Left lung (tissue), 4 donors: ENCODE measurements at regions not wholly inside any gene's neighbourhood (a gene's known extent, or its start where the extent isn't known, plus 50 kb on each side); places are given as distances from the start of the nearest gene placed in this dataset.

ENCODE experiments used
- ATAC-seq: fragments of 200-7000 bp; cut with Tn5 transposase; one replicate; pipeline ENCODE4 v1.9.1; 2020; ENCODE audit warnings: moderate library complexity
- DNase-seq, 4 donors: peaks; one replicate each; pipeline ENCODE4 v3.0.0-alpha.2; 2013 to 2020
- H3K27ac ChIP-seq, 2 donors: fragments of 200-600 bp; sonication (generic) in 1 of 2; one replicate each; pipeline versions ENCODE4 v1.5.0 to v1.8.0; 2020 to 2021
- H3K27me3 ChIP-seq, 2 donors: fragments of 200-600 bp; sonication (generic) in 1 of 2; one replicate each; pipeline versions ENCODE4 v1.5.0 to v1.8.0; 2020 to 2021
- H3K36me3 ChIP-seq, 2 donors: fragments of 200-600 bp; sonication (generic) in 1 of 2; one replicate each; pipeline versions ENCODE4 v1.5.0 to v1.8.0; 2020 to 2021
- H3K4me1 ChIP-seq, 2 donors: fragments of 200-600 bp; one replicate each; pipeline ENCODE4 v1.8.0; 2021
- H3K4me3 ChIP-seq, 2 donors: fragments of 200-600 bp; sonication (generic) in 1 of 2; one replicate each; pipeline versions ENCODE4 v1.5.0 to v1.8.0; 2020 to 2021; ENCODE audit warnings: mild to moderate bottlenecking in 1 of 2
- H3K9me3 ChIP-seq, 2 donors: fragments of 200-600 bp; sonication (generic) in 1 of 2; one replicate each; pipeline versions ENCODE4 v1.5.0 to v1.8.0; 2020 to 2021
- intact Hi-C, 2 donors: fragments of 100-400 bp; cut with DNase I; formaldehyde crosslinking; loops; one replicate each; pipeline versions ENCODE4 v1.11.2 to v1.14.2; 2022
- TF ChIP-seq, protein P1 (sequence below), 2 donors: fragments of 200-600 bp; sonication (generic) in 1 of 2; IDR thresholded peaks; one replicate each; pipeline versions ENCODE4 v1.5.0 to v1.8.0; 2021; ENCODE audit warnings: antibody characterized with exemption in 2 of 2
- donor health status: DM: no; HTN: yes; CAD: no.
- donor health status: DM: no; HTN: no; CAD: no.

- Histone ChIP-seq H3K4me3 (no peak overlapping the region), H3K9me3 (no peaks in the 10 kb centered on the region), H3K27ac (no peak overlapping the region), H3K4me1 (no peaks in the 10 kb centered on the region), H3K27me3 (no peaks in the 10 kb centered on the region), H3K36me3 (no peaks in the 10 kb centered on the region)
- intact Hi-C loops: no loop called here
- TF ChIP-seq, protein P1, sequence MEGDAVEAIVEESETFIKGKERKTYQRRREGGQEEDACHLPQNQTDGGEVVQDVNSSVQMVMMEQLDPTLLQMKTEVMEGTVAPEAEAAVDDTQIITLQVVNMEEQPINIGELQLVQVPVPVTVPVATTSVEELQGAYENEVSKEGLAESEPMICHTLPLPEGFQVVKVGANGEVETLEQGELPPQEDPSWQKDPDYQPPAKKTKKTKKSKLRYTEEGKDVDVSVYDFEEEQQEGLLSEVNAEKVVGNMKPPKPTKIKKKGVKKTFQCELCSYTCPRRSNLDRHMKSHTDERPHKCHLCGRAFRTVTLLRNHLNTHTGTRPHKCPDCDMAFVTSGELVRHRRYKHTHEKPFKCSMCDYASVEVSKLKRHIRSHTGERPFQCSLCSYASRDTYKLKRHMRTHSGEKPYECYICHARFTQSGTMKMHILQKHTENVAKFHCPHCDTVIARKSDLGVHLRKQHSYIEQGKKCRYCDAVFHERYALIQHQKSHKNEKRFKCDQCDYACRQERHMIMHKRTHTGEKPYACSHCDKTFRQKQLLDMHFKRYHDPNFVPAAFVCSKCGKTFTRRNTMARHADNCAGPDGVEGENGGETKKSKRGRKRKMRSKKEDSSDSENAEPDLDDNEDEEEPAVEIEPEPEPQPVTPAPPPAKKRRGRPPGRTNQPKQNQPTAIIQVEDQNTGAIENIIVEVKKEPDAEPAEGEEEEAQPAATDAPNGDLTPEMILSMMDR (IDR thresholded peaks at IDR 0.05): no peak
- DNase-seq (no peak), ATAC-seq (no peak)
Measured at GRCh38 chr13:89003656-89004055, 1332.5 kb downstream of the SLITRK5 start.

- no peaks in the 10 kb centered on the region for H3K9me3 ChIP-seq
- no peaks in the 10 kb centered on the region for H3K36me3 ChIP-seq
- H3K27me3 ChIP-seq: no peaks in the 10 kb centered on the region
- H3K27ac ChIP-seq: no peak overlapping the region
- ATAC-seq (no peak), DNase-seq (no peak)
- H3K4me1 ChIP-seq: no peaks in the 10 kb centered on the region
- intact Hi-C loops: no loop called here
- TF ChIP-seq, protein P1 (IDR thresholded peaks at IDR 0.05): no peak
- no peak overlapping the region for H3K4me3 ChIP-seq
Measured at GRCh38 chr13:89011615-89012014, 1340.4 kb downstream of the SLITRK5 start.

DNA sequence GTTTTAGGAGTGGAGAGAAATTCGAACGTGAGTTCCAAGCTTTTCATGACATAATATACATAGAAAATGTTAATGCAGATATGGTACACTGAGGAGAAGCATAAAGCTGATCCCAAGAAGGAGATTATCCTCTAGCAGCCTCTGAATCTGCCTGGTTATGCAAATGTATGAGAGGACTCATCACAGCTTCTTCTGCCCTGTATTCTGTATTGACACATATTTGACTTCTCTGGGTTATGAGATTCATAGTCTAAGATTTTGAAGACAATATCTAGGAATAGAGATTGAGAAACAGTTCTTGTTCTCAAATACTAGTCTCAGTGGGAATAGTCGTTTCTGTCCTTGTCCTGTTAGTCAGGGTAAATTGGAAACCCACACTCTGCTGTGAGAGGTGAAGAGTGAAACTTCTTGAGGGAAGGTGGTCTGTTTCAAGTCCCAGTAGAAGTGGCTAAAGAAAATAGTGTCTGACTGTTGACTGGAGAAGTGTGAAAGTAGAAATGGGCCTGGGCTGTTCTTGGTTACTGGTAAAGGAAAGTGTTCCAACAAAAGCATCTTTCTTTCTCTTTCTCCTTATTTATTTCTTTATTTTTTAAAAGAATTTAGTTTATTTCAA is 1356.6 kb downstream of the SLITRK5 start:
- TF ChIP-seq, protein P1 (IDR thresholded peaks at IDR 0.05): no peak
- intact Hi-C loops: no loop called here
- Histone ChIP-seq H3K36me3 (no peaks in the 10 kb centered on the region), H3K27me3 (no peaks in the 10 kb centered on the region), H3K9me3 (peaks cover 0 to 9% of the 10 kb centered on the region in 2 donors), H3K4me3 (no peak overlapping the region), H3K27ac (no peak overlapping the region), H3K4me1 (no peaks in the 10 kb centered on the region)
- ATAC-seq: no peak
- no peak for DNase-seq

- H3K27me3 ChIP-seq: no peaks in the 10 kb centered on the region
- H3K9me3 ChIP-seq: peaks cover 0 to 21% of the 10 kb centered on the region in 2 donors
- no peaks in the 10 kb centered on the region for H3K36me3 ChIP-seq
- TF ChIP-seq, protein P1 (IDR thresholded peaks at IDR 0.05): no peak
- ATAC-seq (no peak), DNase-seq (no peak)
- no peak overlapping the region for H3K27ac ChIP-seq
- no peak overlapping the region for H3K4me3 ChIP-seq
- H3K4me1 ChIP-seq: no peaks in the 10 kb centered on the region
- intact Hi-C loops: no loop called here
Measured at GRCh38 chr13:89029062-89029461, 1357.9 kb downstream of the SLITRK5 start.

GRCh38 chr13:89034015-89034414 is 1362.8 kb downstream of the SLITRK5 start:
- peaks cover 0 to 25% of the 10 kb centered on the region in 2 donors for H3K9me3 ChIP-seq
- TF ChIP-seq, protein P1 (IDR thresholded peaks at IDR 0.05): no peak
- no peaks in the 10 kb centered on the region for H3K27me3 ChIP-seq
- no peaks in the 10 kb centered on the region for H3K36me3 ChIP-seq
- intact Hi-C loops: no loop called here
- no peak for DNase-seq
- no peak for ATAC-seq
- no peak overlapping the region for H3K27ac ChIP-seq
- H3K4me1 ChIP-seq: no peaks in the 10 kb centered on the region
- no peak overlapping the region for H3K4me3 ChIP-seq
